Ovary (tissue), 3 donors: ENCODE measurements at regions not wholly inside any gene's neighbourhood (a gene's known extent, or its start where the extent isn't known, plus 50 kb on each side); places are given as distances from the start of the nearest gene placed in this dataset.

Experiments
- POLR2A ChIP-seq: fragments of 450-650 bp; IDR thresholded peaks from one replicate; pipeline ENCODE4 v1.6.1; 2017; ENCODE audit warnings: antibody characterized with exemption, mild to moderate bottlenecking, moderate library complexity
- TF ChIP-seq, protein P1 (sequence below), 3 donors: fragments of 450-650 bp in 2 of 3; fragments of 200-600 bp in 1 of 3; IDR thresholded peaks; one replicate each; pipeline versions ENCODE4 v1.5.1 to v1.8.0; 2016 to 2022; ENCODE audit warnings: antibody characterized with exemption in 3 of 3, mild to moderate bottlenecking in 1 of 3
- donor health status: DM: no; HTN: no; CAD: no.

GRCh38 chr16:51696376-51696775 lies 545.3 kb upstream of the SALL1 start:
- TF ChIP-seq, protein P1, sequence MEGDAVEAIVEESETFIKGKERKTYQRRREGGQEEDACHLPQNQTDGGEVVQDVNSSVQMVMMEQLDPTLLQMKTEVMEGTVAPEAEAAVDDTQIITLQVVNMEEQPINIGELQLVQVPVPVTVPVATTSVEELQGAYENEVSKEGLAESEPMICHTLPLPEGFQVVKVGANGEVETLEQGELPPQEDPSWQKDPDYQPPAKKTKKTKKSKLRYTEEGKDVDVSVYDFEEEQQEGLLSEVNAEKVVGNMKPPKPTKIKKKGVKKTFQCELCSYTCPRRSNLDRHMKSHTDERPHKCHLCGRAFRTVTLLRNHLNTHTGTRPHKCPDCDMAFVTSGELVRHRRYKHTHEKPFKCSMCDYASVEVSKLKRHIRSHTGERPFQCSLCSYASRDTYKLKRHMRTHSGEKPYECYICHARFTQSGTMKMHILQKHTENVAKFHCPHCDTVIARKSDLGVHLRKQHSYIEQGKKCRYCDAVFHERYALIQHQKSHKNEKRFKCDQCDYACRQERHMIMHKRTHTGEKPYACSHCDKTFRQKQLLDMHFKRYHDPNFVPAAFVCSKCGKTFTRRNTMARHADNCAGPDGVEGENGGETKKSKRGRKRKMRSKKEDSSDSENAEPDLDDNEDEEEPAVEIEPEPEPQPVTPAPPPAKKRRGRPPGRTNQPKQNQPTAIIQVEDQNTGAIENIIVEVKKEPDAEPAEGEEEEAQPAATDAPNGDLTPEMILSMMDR (IDR thresholded peaks at IDR 0.05): no peak
- no peak for TF ChIP-seq POLR2A
